ENCODE measurements at regions not wholly inside any gene's neighbourhood (a gene's known extent, or its start where the extent isn't known, plus 50 kb on each side); places are given as distances from the start of the nearest gene placed in this dataset.

GRCh38 chr2:105626212-105626965, 118.3 kb upstream of the NCK2 start:
- Histone ChIP-seq H3K27me3 (ENCODE audit: control insufficient read depth, insufficient read depth, low read length) (no peaks in the 10 kb centered on the region), H3K9me3 (replicated peaks; ENCODE audit: control insufficient read depth, low read depth, low read length) (no peaks in the 10 kb centered on the region), H3K4me1 (ENCODE audit: control insufficient read depth, insufficient read depth, low read length) (peaks cover 5% of the 10 kb centered on the region), H3K4me3 (ENCODE audit: low read length) (no peak overlapping the region), H3K36me3 (ENCODE audit: control insufficient read depth, insufficient read depth, low read length) (no peaks in the 10 kb centered on the region), H3K27ac (ENCODE audit: low read length) (no peak overlapping the region)
- no CpG with 5 or more reads among the region's 7 CpGs for WGBS (ENCODE audit: insufficient coverage)
- DNase-seq, result no peak

- Histone ChIP-seq H3K4me1 (ENCODE audit: control insufficient read depth, insufficient read depth, low read length) (peaks cover 5% of the 10 kb centered on the region), H3K27me3 (ENCODE audit: control insufficient read depth, insufficient read depth, low read length) (no peaks in the 10 kb centered on the region)
- WGBS (ENCODE audit: insufficient coverage), result 83% methylated on average over 3 of the region's 11 CpGs
Observed at GRCh38 chr2:105625632-105626031, 119.1 kb upstream of the NCK2 start.

GRCh38 chr2:105621038-105621437, 123.7 kb upstream of the NCK2 start:
- 63% methylated on average over 5 of the region's 7 CpGs for WGBS (ENCODE audit: insufficient coverage)
- no peaks in the 10 kb centered on the region for H3K36me3 ChIP-seq (ENCODE audit: control insufficient read depth, insufficient read depth, low read length)

More at GRCh38 chr2:105625632-105626031, 119.1 kb upstream of the NCK2 start:
- H3K36me3 ChIP-seq (ENCODE audit: control insufficient read depth, insufficient read depth, low read length), result no peaks in the 10 kb centered on the region
- H3K4me3 ChIP-seq (ENCODE audit: low read length), result no peak overlapping the region
- no peak overlapping the region for H3K27ac ChIP-seq (ENCODE audit: low read length)
- H3K9me3 ChIP-seq (replicated peaks; ENCODE audit: control insufficient read depth, low read depth, low read length), result no peaks in the 10 kb centered on the region
- DNase-seq, result no peak

GRCh38 chr2:105618351-105618659, 126.4 kb upstream of the NCK2 start:
- H3K9me3 ChIP-seq (replicated peaks; ENCODE audit: control insufficient read depth, low read depth, low read length), result no peaks in the 10 kb centered on the region
- no peaks in the 10 kb centered on the region for H3K27me3 ChIP-seq (ENCODE audit: control insufficient read depth, insufficient read depth, low read length)
- no peaks in the 10 kb centered on the region for H3K4me1 ChIP-seq (ENCODE audit: control insufficient read depth, insufficient read depth, low read length)
- no peaks in the 10 kb centered on the region for H3K36me3 ChIP-seq (ENCODE audit: control insufficient read depth, insufficient read depth, low read length)
- DNase-seq, result no peak
- H3K27ac ChIP-seq (ENCODE audit: low read length), result no peak overlapping the region
- 100% methylated on average over 1 of the region's 4 CpGs for WGBS (ENCODE audit: insufficient coverage)
- H3K4me3 ChIP-seq (ENCODE audit: low read length), result no peak overlapping the region

More at GRCh38 chr2:105621038-105621437, 123.7 kb upstream of the NCK2 start:
- Histone ChIP-seq H3K9me3 (replicated peaks; ENCODE audit: control insufficient read depth, low read depth, low read length) (no peaks in the 10 kb centered on the region), H3K27ac (ENCODE audit: low read length) (no peak overlapping the region), H3K4me3 (ENCODE audit: low read length) (no peak overlapping the region), H3K27me3 (ENCODE audit: control insufficient read depth, insufficient read depth, low read length) (no peaks in the 10 kb centered on the region), H3K4me1 (ENCODE audit: control insufficient read depth, insufficient read depth, low read length) (no peaks in the 10 kb centered on the region)
- no peak for DNase-seq

- no peak overlapping the region for H3K4me3 ChIP-seq (ENCODE audit: low read length)
- H3K36me3 ChIP-seq (ENCODE audit: control insufficient read depth, insufficient read depth, low read length), result no peaks in the 10 kb centered on the region
- no peaks in the 10 kb centered on the region for H3K9me3 ChIP-seq (replicated peaks; ENCODE audit: control insufficient read depth, low read depth, low read length)
- H3K4me1 ChIP-seq (ENCODE audit: control insufficient read depth, insufficient read depth, low read length), result no peaks in the 10 kb centered on the region
- 88% methylated on average over 10 of the region's 12 CpGs for WGBS (ENCODE audit: insufficient coverage)
- no peak for DNase-seq
- H3K27ac ChIP-seq (ENCODE audit: low read length), result no peak overlapping the region
- H3K27me3 ChIP-seq (ENCODE audit: control insufficient read depth, insufficient read depth, low read length), result no peaks in the 10 kb centered on the region
Observed at GRCh38 chr2:105617631-105618350, 126.9 kb upstream of the NCK2 start.

- no peak overlapping the region for H3K4me3 ChIP-seq (ENCODE audit: low read length)
- 38% methylated on average over 4 of the region's 8 CpGs for WGBS (ENCODE audit: insufficient coverage)
- no peak overlapping the region for H3K27ac ChIP-seq (ENCODE audit: low read length)
- peaks cover 12% of the 10 kb centered on the region for H3K4me1 ChIP-seq (ENCODE audit: control insufficient read depth, insufficient read depth, low read length)
- no peaks in the 10 kb centered on the region for H3K9me3 ChIP-seq (replicated peaks; ENCODE audit: control insufficient read depth, low read depth, low read length)
- no peaks in the 10 kb centered on the region for H3K27me3 ChIP-seq (ENCODE audit: control insufficient read depth, insufficient read depth, low read length)
- H3K36me3 ChIP-seq (ENCODE audit: control insufficient read depth, insufficient read depth, low read length), result no peaks in the 10 kb centered on the region
- no peak for DNase-seq
Observed at GRCh38 chr2:105615305-105615704, 129.4 kb upstream of the NCK2 start.

- no peaks in the 10 kb centered on the region for H3K27me3 ChIP-seq (ENCODE audit: control insufficient read depth, insufficient read depth, low read length)
- no peak overlapping the region for H3K4me3 ChIP-seq (ENCODE audit: low read length)
- no CpG with 5 or more reads among the region's 6 CpGs for WGBS (ENCODE audit: insufficient coverage)
- H3K36me3 ChIP-seq (ENCODE audit: control insufficient read depth, insufficient read depth, low read length), result no peaks in the 10 kb centered on the region
- H3K9me3 ChIP-seq (replicated peaks; ENCODE audit: control insufficient read depth, low read depth, low read length), result no peaks in the 10 kb centered on the region
- peaks cover 29% of the 10 kb centered on the region for H3K4me1 ChIP-seq (ENCODE audit: control insufficient read depth, insufficient read depth, low read length)
- peak overlapping the region; percentile 59 for H3K27ac ChIP-seq (ENCODE audit: low read length)
- DNase-seq, result peak; percentile 71
Observed at GRCh38 chr2:105611811-105612424, 132.8 kb upstream of the NCK2 start.

GRCh38 chr2:105611333-105611637, 133.4 kb upstream of the NCK2 start:
- Histone ChIP-seq H3K27me3 (ENCODE audit: control insufficient read depth, insufficient read depth, low read length) (no peaks in the 10 kb centered on the region), H3K36me3 (ENCODE audit: control insufficient read depth, insufficient read depth, low read length) (no peaks in the 10 kb centered on the region), H3K4me3 (ENCODE audit: low read length) (no peak overlapping the region), H3K9me3 (replicated peaks; ENCODE audit: control insufficient read depth, low read depth, low read length) (no peaks in the 10 kb centered on the region), H3K4me1 (ENCODE audit: control insufficient read depth, insufficient read depth, low read length) (peaks cover 29% of the 10 kb centered on the region), H3K27ac (ENCODE audit: low read length) (peak overlapping the region; percentile 49)
- WGBS (ENCODE audit: insufficient coverage), result 60% methylated on average over 1 of the region's 2 CpGs
- no peak for DNase-seq

- Histone ChIP-seq H3K27me3 (ENCODE audit: control insufficient read depth, insufficient read depth, low read length) (no peaks in the 10 kb centered on the region), H3K27ac (ENCODE audit: low read length) (peak overlapping the region; percentile 49), H3K4me3 (ENCODE audit: low read length) (no peak overlapping the region), H3K4me1 (ENCODE audit: control insufficient read depth, insufficient read depth, low read length) (peaks cover 29% of the 10 kb centered on the region), H3K9me3 (replicated peaks; ENCODE audit: control insufficient read depth, low read depth, low read length) (no peaks in the 10 kb centered on the region), H3K36me3 (ENCODE audit: control insufficient read depth, insufficient read depth, low read length) (no peaks in the 10 kb centered on the region)
- 54% methylated on average over 3 of the region's 16 CpGs for WGBS (ENCODE audit: insufficient coverage)
- peak; percentile 57 for DNase-seq
Observed at GRCh38 chr2:105610576-105611332, 134.0 kb upstream of the NCK2 start.

All from muscle of leg (tissue), 3 donors.